NCI-H146 treated with DMSO at 0.1 percent for 48 hours (cell line): ENCODE measurements at regions not wholly inside any gene's neighbourhood (a gene's known extent, or its start where the extent isn't known, plus 50 kb on each side); places are given as distances from the start of the nearest gene placed in this dataset.
A peak's percentile ranks its signal among the peaks of the same experiment; 100 is the strongest.
"Not testable (repeated sequence)": the region's sequence is repeated elsewhere in the genome, so short reads cannot be mapped to it uniquely, and the experiment has no call there.

Source experiments
- DNase-seq: peaks from one replicate; lab custom pipeline; 2025; ENCODE audit not compliant: unreplicated experiment; lab: John Stamatoyannopoulos, UW

GRCh38 chr22:45061332-45061731 is 51.5 kb upstream of the PHF21B start:
- no peak for DNase-seq

DNA sequence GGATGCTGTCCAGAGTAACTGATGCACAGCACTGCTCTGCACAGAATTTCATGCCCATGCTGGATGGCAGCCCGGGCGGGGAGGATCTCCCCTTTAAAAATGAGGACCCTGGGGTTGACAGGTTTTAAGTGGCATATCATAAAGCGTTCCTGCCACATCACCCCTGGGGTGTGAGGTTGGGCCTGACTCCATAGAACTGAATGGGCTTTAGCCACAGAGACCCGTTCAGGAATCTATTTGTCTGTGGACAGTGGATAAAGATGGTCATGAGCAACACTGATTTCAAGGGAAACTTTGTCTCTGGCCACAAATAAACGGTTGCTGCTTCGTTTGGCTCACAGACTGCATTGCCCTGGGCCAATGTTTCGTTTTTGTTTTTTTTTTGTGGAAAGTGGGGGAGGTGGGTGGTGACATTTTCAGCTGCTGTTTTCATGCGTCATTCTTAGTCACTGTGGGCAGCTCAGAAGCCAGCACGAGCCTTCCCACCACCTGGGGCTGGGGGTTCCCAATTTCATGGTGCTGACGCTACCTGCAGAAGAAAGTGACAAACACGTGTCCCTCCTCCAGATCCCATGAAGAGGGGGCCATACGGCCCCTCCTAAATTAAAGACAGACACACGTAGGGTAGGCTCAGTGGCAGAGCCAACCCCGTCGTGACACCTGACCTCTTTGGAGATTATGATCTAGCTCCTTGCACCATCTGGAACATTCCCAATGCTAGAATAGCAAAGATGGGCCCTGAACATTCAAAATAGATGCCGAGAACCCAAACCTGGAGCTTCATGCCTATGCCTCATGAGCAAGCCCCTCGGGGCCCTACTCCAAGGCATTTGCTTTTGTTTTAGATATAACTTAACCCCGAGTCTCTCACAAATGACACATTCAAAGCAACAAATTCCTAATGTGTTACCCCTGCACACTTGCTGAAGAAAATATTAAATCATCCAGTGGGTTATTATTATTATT is 54.8 kb upstream of the PHF21B start:
- DNase-seq, result no peak

- DNase-seq, result no peak
These were observed 55.9 kb upstream of the PHF21B start for GRCh38 chr22:45065726-45066125.

GRCh38 chr22:45067731-45068130 is 57.9 kb upstream of the PHF21B start:
- no peak for DNase-seq

- DNase-seq, result no peak
These were observed 60.1 kb upstream of the PHF21B start for GRCh38 chr22:45069925-45070324.

DNA sequence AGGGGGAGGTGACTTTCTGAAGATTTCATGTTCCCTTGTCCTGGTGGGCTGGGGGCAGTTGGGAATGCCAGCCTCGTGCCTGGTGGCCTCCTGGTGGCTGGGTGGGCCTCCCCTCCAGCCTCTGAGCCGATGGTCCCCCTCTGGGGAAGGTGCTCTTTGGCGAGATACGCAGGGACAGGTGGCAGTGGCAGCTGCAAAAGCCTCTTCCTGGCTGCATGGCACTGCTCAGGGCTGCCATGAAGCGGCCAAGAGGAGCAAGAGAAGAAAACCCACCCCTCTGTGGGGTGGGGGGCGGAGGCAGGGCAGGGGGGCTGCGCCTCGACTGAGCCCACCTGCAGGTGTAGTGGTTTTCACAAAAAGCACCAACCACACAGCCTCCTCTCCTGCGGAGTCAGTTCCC is 61.8 kb upstream of the PHF21B start:
- DNase-seq, result no peak

GRCh38 chr22:45072322-45072903 is 62.6 kb upstream of the PHF21B start:
- no peak for DNase-seq

GRCh38 chr22:45073064-45073463 is 63.3 kb upstream of the PHF21B start:
- DNase-seq, result peak; percentile 22

DNA sequence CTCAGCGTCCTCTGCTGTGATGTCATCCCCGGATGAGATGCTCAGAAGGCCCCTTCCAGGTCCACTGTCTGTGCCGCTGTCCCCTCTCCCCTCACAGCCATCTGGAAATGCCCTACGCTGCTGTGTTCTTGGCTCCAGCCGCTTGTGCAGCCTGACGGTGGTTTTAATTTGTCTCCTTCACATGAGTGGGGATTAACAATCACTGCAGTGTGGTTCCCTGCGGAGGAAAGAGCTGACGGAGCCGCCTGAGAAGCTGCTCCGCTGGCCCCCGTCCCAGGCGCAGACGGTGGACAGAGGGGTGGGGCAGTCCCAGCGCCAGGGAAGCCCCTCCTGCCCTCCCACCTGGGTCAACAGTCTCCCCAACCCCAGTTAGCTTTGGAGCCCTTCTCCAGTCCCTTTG is 67.5 kb upstream of the PHF21B start:
- DNase-seq, result no peak

DNA sequence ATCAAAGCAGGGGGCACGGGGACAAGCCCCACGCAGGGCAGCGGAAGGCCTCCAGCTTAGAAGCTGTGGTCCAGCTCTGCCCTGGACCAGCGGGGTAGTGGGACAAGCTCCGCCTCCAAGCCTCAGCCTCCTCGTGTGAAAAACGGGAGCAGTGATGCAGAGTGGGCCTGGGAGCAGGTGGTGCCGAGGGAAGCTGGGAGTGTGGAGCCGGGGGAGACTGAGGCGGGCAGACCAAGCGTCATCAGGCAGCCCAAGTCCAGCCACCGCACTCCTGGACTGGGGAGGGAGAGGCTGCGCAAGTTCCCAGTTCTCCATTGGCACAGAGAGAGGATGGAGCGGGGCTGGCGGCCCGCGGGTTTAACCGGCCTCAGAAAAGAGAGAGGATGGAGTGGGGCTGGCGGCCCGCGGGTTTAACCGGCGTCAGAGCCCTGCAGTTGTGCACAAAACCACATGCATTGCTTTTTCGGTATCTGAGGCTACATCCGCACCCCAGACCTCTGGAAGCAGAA is 68.1 kb upstream of the PHF21B start:
- no peak for DNase-seq

DNA sequence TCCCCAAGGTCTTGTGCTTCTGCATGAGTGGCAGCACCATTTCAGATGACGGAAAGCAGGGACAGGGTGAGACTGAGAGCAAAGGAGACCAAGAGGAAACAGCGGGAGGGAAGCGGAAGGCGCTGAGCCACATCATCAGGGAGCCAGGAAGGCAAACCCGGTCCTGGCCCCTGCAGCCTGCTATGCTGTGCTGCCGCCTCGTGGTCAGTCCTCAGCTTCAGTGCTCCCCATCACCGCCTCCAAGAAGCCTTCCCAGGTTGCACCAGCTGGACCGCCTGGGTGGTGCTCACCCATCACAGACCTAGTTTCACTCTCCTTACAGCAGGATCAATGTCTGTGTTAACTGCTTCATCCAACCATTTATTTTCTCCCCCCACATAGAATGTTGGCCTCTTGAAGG is 73.0 kb upstream of the PHF21B start:
- DNase-seq, result no peak

DNA sequence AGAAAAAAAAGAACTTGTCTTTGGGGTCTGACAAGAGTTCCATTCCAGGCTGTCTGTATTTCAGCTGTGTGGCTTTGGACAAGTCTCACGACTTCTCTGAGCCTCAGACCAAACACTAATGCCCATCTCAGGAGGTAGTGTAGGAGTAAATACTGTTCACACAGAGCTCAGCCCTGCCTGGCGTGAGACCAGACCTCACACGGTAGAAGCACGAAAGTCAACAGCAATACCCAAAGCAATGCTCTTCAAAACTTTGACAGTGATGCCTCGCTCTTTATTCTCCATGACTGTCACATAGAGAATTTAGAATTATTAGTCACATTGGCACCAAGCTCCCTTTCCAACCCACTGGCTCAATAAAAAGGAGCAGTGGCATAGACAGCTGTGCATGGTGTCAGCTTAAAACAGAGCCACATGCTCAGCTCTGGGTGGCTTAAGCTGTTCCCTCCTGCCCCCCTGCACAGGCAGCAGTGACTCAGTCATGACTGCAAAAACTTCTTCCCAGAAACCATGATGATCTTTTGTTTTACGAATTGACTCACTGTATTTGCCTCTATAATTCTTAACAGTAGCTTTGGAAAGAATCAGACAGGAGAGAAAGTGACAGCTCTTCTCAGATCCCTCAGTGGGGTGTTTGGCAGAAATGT is 74.0 kb upstream of the PHF21B start:
- DNase-seq, result no peak

GRCh38 chr22:45084400-45084920 is 74.7 kb upstream of the PHF21B start:
- no peak for DNase-seq

DNA sequence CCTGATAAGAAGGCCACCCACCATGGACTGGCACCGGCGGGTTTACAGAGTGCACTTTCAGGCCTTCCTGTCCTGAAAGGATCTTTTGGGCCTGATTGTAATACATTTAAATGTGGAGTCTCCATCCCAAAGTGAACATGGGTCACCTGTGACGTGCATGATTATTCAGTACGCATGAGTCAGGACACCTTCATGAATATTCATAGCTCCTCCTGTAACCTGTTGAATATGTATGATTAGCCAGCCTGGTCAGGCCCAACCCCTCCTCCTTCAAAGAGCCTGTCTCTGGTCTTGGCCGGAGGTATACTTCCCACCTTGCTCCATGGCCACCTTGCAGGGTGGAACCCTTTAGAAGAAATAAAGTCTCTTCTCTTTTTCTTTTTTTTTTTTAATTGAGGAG is 75.9 kb upstream of the NUP50 start:
- no peak for DNase-seq

DNA sequence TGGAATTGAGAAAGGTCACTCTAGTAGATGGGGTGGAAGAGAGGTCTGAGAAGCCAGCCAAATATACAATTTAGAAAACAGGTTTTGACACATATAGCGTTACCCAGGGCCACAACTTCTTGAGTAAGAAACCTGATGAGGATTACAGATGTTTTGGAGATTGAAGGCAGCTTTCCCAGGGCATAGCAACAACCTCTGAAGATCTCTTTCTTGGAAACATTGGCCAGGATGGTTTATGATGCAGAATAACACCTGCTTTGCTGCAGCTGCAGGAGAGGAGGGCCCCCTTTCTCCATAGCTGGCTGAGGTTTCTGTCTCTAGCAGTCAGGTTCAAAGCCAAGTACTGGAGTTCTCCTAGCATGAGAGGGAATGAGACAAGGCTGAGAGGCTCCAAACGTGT is 75.1 kb upstream of the NUP50 start:
- DNase-seq, result no peak

DNA sequence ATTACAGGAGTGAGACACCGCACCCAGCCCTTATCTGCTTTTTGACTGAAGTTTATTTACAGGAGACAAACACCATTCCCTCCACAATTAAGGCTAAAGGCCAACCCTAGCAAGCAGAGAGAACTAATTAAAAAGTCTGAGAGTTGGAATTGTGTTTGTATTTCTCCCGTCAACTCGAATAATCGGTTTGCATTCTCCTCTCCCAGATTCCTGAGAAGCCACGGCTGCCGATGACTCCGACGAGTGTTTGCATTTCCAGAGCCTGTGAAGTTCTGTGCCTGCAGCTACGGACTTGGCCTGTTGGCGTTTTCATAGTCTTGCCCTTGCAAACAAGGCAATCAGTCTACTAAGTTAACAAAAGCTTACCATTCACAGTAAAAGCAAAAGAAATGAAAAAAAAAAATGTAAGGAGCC is 73.2 kb upstream of the NUP50 start:
- DNase-seq, result no peak

DNA sequence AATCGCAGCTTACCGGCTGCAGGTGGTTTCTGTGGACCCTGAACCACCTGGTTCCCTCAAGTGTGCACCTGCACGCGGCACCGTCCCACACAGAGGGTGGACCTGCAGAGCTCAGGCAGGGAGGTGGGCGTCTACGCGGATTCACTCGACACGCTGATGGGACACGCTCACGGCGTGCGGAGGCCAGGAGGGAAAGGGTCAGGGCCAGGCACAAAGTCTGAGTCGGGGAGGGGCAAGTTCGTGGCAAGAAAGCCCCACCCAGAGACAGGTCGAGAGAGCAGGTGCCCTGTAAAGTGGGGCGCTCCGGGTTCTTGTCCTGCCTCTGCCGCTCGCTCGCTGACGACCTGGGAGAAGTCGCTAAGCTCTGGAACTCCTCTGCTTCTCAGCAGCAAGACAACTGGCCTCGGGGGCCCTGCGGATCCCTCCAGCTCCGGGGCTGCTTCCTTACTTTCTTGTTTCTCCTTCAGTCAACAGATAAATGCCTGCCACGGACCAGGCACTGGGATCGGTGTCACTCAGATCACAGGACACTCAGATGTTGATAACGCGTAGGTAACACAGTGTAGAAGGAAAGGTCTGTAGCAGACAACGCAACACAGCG is 72.4 kb upstream of the NUP50 start:
- DNase-seq, result no peak

DNA sequence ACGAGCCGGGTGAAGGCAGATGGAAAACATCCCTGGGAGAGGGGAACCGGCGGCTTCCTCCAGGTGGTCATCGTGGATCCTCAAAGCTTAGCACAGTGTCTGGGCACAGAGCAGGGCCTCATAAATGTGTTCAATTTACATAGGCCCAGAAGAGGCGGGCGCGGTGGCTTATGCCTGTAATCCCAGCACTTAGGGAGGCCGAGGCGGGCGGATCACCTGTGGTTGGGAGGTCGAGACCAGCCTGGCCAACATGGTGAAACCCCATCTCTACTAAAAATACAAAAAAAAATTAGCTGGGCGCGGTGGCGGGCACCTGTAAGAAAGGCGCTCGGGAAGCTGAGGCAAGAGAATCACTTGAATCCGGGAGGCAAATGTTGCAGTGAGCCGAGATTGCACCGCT is 71.8 kb upstream of the NUP50 start:
- not testable (repeated sequence) for DNase-seq

DNA sequence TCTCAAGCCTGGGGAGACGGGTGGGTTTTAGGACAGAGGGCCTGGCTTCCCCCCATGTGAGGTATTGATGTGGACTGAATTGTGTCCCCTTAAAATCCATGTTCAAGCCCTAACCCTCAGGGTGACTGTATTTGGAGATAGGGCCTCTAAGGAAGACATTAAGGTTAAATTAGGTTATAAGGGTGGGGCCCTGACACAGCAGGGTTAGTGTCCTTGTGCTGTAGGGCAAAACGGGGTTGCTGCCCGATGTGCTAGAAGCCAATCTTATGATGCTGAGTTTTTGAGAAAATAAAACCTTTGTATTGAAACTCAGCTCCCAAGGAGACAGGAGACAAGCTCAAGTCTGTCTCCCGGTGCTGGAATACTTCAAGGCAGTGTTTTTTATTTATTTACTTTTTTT is 71.1 kb upstream of the NUP50 start:
- DNase-seq, result no peak

DNA sequence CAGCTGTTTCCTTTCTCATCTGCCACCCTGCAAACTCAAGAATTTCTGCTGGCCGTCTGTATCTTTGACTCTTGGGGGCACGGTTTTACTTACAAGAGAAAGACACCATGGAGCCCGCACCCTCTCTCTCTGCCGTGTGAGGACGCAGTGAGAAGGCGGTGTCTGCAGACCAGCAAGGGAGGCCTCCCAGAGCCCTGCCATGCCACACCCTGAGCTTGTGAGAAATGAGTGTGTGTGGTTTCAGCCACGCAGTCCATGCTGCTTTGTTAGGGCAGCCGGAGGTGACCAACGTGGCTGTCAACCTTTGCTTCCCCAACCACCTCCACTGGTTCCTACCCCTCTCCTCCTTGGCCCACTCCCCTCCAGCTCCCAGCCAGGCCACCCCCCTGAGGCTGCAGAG is 70.1 kb upstream of the NUP50 start:
- no peak for DNase-seq

DNA sequence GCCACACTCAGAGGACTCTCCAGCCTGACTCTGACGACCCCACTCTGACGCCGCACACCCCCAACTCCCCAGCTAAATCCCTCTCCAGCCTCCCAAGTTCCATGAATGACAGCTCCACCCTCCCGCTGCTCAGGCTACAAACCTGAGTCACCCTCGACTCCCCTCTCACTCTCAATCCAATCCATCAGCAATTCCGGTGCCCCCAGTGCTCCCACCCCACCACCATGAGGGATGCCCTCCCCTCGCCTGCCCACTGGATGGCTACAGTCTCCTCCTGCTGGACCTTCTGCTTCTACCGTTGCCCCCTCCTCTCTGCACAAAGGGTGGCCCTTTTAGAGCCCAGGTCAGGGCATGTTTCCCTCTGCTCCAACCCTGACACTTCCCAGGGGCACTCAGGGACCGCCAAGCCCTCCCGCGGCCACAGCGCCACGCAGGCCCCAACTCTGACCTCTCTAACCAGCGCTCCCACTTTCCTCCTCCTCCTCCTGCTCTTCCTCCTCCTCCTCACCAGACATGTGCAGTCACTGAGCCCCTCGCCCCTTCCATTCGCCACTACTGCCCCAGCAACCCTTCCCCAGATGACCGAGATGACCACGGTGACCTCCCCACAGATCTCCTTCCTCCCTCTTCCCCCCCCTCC is 69.5 kb upstream of the NUP50 start:
- no peak for DNase-seq
